Upper lobe of left lung (tissue), 6 donors: ENCODE measurements at regions not wholly inside any gene's neighbourhood (a gene's known extent, or its start where the extent isn't known, plus 50 kb on each side); places are given as distances from the start of the nearest gene placed in this dataset.
A peak's percentile ranks its signal among the peaks of the same experiment; 100 is the strongest.

Source experiments
- ATAC-seq, 2 donors: fragments of 200-7000 bp; cut with Tn5 transposase; one replicate each; pipeline ENCODE4 v1.9.1; 2022; ENCODE audit warnings: mild to moderate bottlenecking in 2 of 2, moderate library complexity in 2 of 2; ENCODE audit not compliant: low FRiP score in 2 of 2
- DNase-seq, 2 donors: peaks; one replicate each; pipeline ENCODE4 v3.0.0-alpha.2; 2019 to 2020
- H3K27ac ChIP-seq, 4 donors: fragments of 200-600 bp; sonication (generic); one replicate each; pipeline ENCODE4 v1.5.1; 2016 to 2019
- H3K27me3 ChIP-seq, 4 donors: fragments of 200-600 bp; sonication (generic); one replicate each; pipeline ENCODE4 v1.5.1; 2017 to 2019
- H3K36me3 ChIP-seq, 4 donors: fragments of 200-600 bp; sonication (generic); one replicate each; pipeline ENCODE4 v1.5.1; 2016 to 2019
- H3K4me1 ChIP-seq, 4 donors: fragments of 200-600 bp; sonication (generic); one replicate each; pipeline ENCODE4 v1.5.1; 2018 to 2019
- H3K4me3 ChIP-seq, 4 donors: fragments of 200-600 bp; sonication (generic); one replicate each; pipeline ENCODE4 v1.5.1; 2017 to 2019; ENCODE audit warnings: mild to moderate bottlenecking in 2 of 4, moderate library complexity in 1 of 4
- H3K9me3 ChIP-seq, 4 donors: fragments of 200-600 bp; sonication (generic); one replicate each; pipeline ENCODE4 v1.5.1; 2018 to 2019
- CTCF ChIP-seq, 6 experiments: fragments of 450-650 bp in 4 of 6; fragments of 200-600 bp in 2 of 6; sonication (generic) in 2 of 6; IDR thresholded peaks; one replicate each; pipeline ENCODE4 v1.5.1; 2016 to 2019; ENCODE audit warnings: antibody characterized with exemption in 6 of 6
- EP300 ChIP-seq, 4 donors: sonication (generic); formaldehyde crosslinking; IDR thresholded peaks; one replicate each; pipeline ENCODE4 v1.5.1; 2017; ENCODE audit warnings: antibody characterized with exemption in 4 of 4, control low read depth in 2 of 4
- POLR2A ChIP-seq, 4 donors: fragments of 450-650 bp; IDR thresholded peaks; one replicate each; pipeline ENCODE4 v1.5.1; 2016 to 2017; ENCODE audit warnings: antibody characterized with exemption in 4 of 4, mild to moderate bottlenecking in 2 of 4
- POLR2AphosphoS5 ChIP-seq, 2 donors: sonication (generic); formaldehyde crosslinking; IDR thresholded peaks; one replicate each; pipeline ENCODE4 v1.5.1; 2017; ENCODE audit warnings: antibody characterized with exemption in 2 of 2
- WGBS, 2 donors: methylation state at CpG; one replicate each; pipeline ENCODE4 v1.1.5; 2017 to 2018; 5-methylcytosine and 5-hydroxymethylcytosine counted together
- donor health status: DM: no; HTN: no; CAD: no; lungs with moderate emphysema.
- donor health status: DM: no; HTN: yes; CAD: no; lungs with severe emphysema.

GRCh38 chr11:121699801-121700200 is 247.0 kb upstream of the SORL1-AS1 start:
- WGBS, 2 donors = 50 to 53% methylated on average over 5 of the region's 5 CpGs
- DNase-seq = no peak

GRCh38 chr11:121696931-121697670 is 244.3 kb upstream of the SORL1-AS1 start:
- Histone ChIP-seq H3K36me3 (no peaks in the 10 kb centered on the region), H3K9me3 (no peaks in the 10 kb centered on the region), H3K4me1 (no peaks in the 10 kb centered on the region), H3K4me3 (no peak overlapping the region), H3K27ac (no peak overlapping the region), H3K27me3 (no peaks in the 10 kb centered on the region)
- 75 to 85% methylated on average over 10 of the region's 10 CpGs for WGBS, 2 donors
- no peak for DNase-seq
- ATAC-seq = no peak
- no peak for TF ChIP-seq POLR2A (IDR thresholded peaks at IDR 0.05)
- no peak for TF ChIP-seq POLR2AphosphoS5 (IDR thresholded peaks at IDR 0.05)
- TF ChIP-seq CTCF (IDR thresholded peaks at IDR 0.05) = no peak
- TF ChIP-seq EP300 (IDR thresholded peaks at IDR 0.05) = no peak

More at GRCh38 chr11:121699801-121700200, 247.0 kb upstream of the SORL1-AS1 start:
- H3K27ac ChIP-seq = no peak overlapping the region
- no peaks in the 10 kb centered on the region for H3K27me3 ChIP-seq
- TF ChIP-seq POLR2AphosphoS5 (IDR thresholded peaks at IDR 0.05) = no peak
- TF ChIP-seq CTCF (IDR thresholded peaks at IDR 0.05) = no peak
- TF ChIP-seq POLR2A (IDR thresholded peaks at IDR 0.05) = no peak
- TF ChIP-seq EP300 (IDR thresholded peaks at IDR 0.05) = no peak
- no peak for ATAC-seq
- no peaks in the 10 kb centered on the region for H3K4me1 ChIP-seq
- no peak overlapping the region for H3K4me3 ChIP-seq
- no peaks in the 10 kb centered on the region for H3K36me3 ChIP-seq
- H3K9me3 ChIP-seq = no peaks in the 10 kb centered on the region

GRCh38 chr11:121696177-121696871 is 243.6 kb upstream of the SORL1-AS1 start:
- ATAC-seq = no peak
- DNase-seq = peak in 1 of 2 donors; percentile 11
- no peak for TF ChIP-seq POLR2A (IDR thresholded peaks at IDR 0.05)
- TF ChIP-seq EP300 (IDR thresholded peaks at IDR 0.05) = no peak
- TF ChIP-seq CTCF (IDR thresholded peaks at IDR 0.05) = no peak
- TF ChIP-seq POLR2AphosphoS5 (IDR thresholded peaks at IDR 0.05) = no peak
- no peak overlapping the region for H3K4me3 ChIP-seq
- no peaks in the 10 kb centered on the region for H3K27me3 ChIP-seq
- no peak overlapping the region for H3K27ac ChIP-seq
- no peaks in the 10 kb centered on the region for H3K36me3 ChIP-seq
- WGBS, 2 donors = 63% methylated on average over 20 of the region's 20 CpGs
- H3K4me1 ChIP-seq = no peaks in the 10 kb centered on the region
- H3K9me3 ChIP-seq = no peaks in the 10 kb centered on the region

GRCh38 chr11:121692236-121692635 is 239.5 kb upstream of the SORL1-AS1 start:
- DNase-seq (no peak), ATAC-seq (no peak)
- 44 to 80% methylated on average over 1 of the region's 1 CpG for WGBS, 2 donors
- Histone ChIP-seq H3K4me1 (no peaks in the 10 kb centered on the region), H3K27me3 (no peaks in the 10 kb centered on the region), H3K4me3 (no peak overlapping the region), H3K36me3 (no peaks in the 10 kb centered on the region), H3K9me3 (no peaks in the 10 kb centered on the region), H3K27ac (no peak overlapping the region)
- no peak for TF ChIP-seq EP300 (IDR thresholded peaks at IDR 0.05)
- TF ChIP-seq CTCF (IDR thresholded peaks at IDR 0.05) = no peak
- TF ChIP-seq POLR2AphosphoS5 (IDR thresholded peaks at IDR 0.05) = no peak
- no peak for TF ChIP-seq POLR2A (IDR thresholded peaks at IDR 0.05)
